K562 (cell line): ENCODE measurements at regions not wholly inside any gene's neighbourhood (a gene's known extent, or its start where the extent isn't known, plus 50 kb on each side); places are given as distances from the start of the nearest gene placed in this dataset.
A peak's percentile ranks its signal among the peaks of the same experiment; 100 is the strongest.

Experiments
- ATF1 ChIP-seq, 2 experiments: fragments of 450-650 bp in 1 of 2; IDR thresholded peaks; 2 replicates each; pipeline ENCODE4 v1.6.1; 2016; ENCODE audit warnings: missing compliant biosample characterization in 1 of 2, missing genetic modification characterization in 1 of 2
- BRD9 ChIP-seq: fragments of 450-650 bp; IDR thresholded peaks from 2 replicates; pipeline ENCODE4 v1.6.1; 2018; ENCODE audit warnings: low read depth; ENCODE audit not compliant: partially characterized antibody
- CBX3 ChIP-seq, 2 experiments: IDR thresholded peaks; 1 replicate in 1 of 2; 2 replicates in 1 of 2; pipeline ENCODE4 v1.6.1; 2012; ENCODE audit warnings: inconsistent platforms in 2 of 2, low read length in 2 of 2, borderline replicate concordance in 1 of 2, control low read depth in 1 of 2
- FOSL1 ChIP-seq: fragments of 200-800 bp; sonication (Bioruptor generic); conservative IDR thresholded peaks from 2 replicates; pipeline ENCODE4 v1.6.1; 2016; ENCODE audit warnings: missing genetic modification characterization, missing compliant biosample characterization
- JUND ChIP-seq, 2 experiments: IDR thresholded peaks; 2 replicates in 1 of 2; 3 replicates in 1 of 2; pipeline ENCODE4 v1.6.1; 2011; ENCODE audit warnings: borderline replicate concordance in 2 of 2, low read depth in 2 of 2, low read length in 2 of 2, improper control_type of control experiment in 1 of 2, missing biosample characterization in 1 of 2, missing genetic modification characterization in 1 of 2, missing genetic modification reagents in 1 of 2
- L3MBTL2 ChIP-seq: fragments of 450-650 bp; IDR thresholded peaks from 2 replicates; pipeline ENCODE4 v1.6.1; 2016; ENCODE audit warnings: mild to moderate bottlenecking, moderate library complexity
- MAFF ChIP-seq: IDR thresholded peaks from 2 replicates; pipeline ENCODE4 v1.6.1; 2012; ENCODE audit warnings: low read length, improper control_type of control experiment
- MEF2D ChIP-seq: conservative IDR thresholded peaks from 2 replicates; pipeline ENCODE4 v1.6.1; 2016; ENCODE audit warnings: low read depth, missing genetic modification characterization, missing compliant biosample characterization
- MYC ChIP-seq, 2 experiments: fragments of 250-450 bp in 1 of 2; sonication (Bioruptor Pico) in 1 of 2; IDR thresholded peaks; 2 replicates each; pipeline versions ENCODE4 v1.5.1 to v1.6.1; 2012 to 2021; ENCODE audit warnings: low read depth in 2 of 2, borderline replicate concordance in 1 of 2, improper control_type of control experiment in 1 of 2, low read length in 1 of 2, mild to moderate bottlenecking in 1 of 2, moderate library complexity in 1 of 2
- NFXL1 ChIP-seq: fragments of 450-650 bp; formaldehyde crosslinking; IDR thresholded peaks from 2 replicates; pipeline ENCODE4 v1.4.0; 2021; ENCODE audit warnings: mild to moderate bottlenecking
- NR1H2 ChIP-seq: sonication (generic); formaldehyde crosslinking; IDR thresholded peaks from 2 replicates; pipeline ENCODE4 v1.4.0; 2020; ENCODE audit warnings: mild to moderate bottlenecking, missing genetic modification reagents
- PHTF2 ChIP-seq: fragments of 250-450 bp; sonication (Bioruptor Pico); IDR thresholded peaks from 2 replicates; pipeline ENCODE4 v1.5.0; 2021; ENCODE audit warnings: mild to moderate bottlenecking
- RAD21 ChIP-seq, 2 experiments: fragments of 250-450 bp in 1 of 2; fragments of 450-650 bp in 1 of 2; sonication (Bioruptor Pico) in 1 of 2; formaldehyde crosslinking in 1 of 2; IDR thresholded peaks in 1 of 2; conservative IDR thresholded peaks in 1 of 2; 2 replicates each; pipeline versions ENCODE4 v1.4.0 to v1.8.0; 2020 to 2022; ENCODE audit warnings: mild to moderate bottlenecking in 2 of 2, moderate library complexity in 1 of 2
- RUNX1 ChIP-seq: sonication (generic); IDR thresholded peaks from 2 replicates; pipeline ENCODE4 v1.6.1; 2016; ENCODE audit warnings: antibody characterized with exemption, low read depth
- SMAD4 ChIP-seq: fragments of 250-450 bp; sonication (Bioruptor Pico); conservative IDR thresholded peaks from 2 replicates; pipeline ENCODE4 v1.8.0; 2021; ENCODE audit warnings: inconsistent platforms, mild to moderate bottlenecking, moderate library complexity
- SREBF2 ChIP-seq: sonication (generic); formaldehyde crosslinking; IDR thresholded peaks from 2 replicates; pipeline ENCODE4 v1.4.0; 2020; ENCODE audit warnings: mild to moderate bottlenecking, missing genetic modification reagents
- SRF ChIP-seq, 2 experiments: fragments of 250-450, 450-650 bp in 1 of 2; sonication (Bioruptor Pico) in 1 of 2; sonication (generic) in 1 of 2; formaldehyde crosslinking; IDR thresholded peaks; 2 replicates each; pipeline versions ENCODE4 v1.5.0 to v1.5.1; 2020 to 2022; ENCODE audit warnings: mild to moderate bottlenecking in 1 of 2, missing genetic modification reagents in 1 of 2
- TBL1XR1 ChIP-seq, 2 experiments: IDR thresholded peaks; 2 replicates each; pipeline ENCODE4 v1.6.1; 2012; ENCODE audit warnings: improper control_type of control experiment in 2 of 2, low read length in 2 of 2, mild to moderate bottlenecking in 1 of 2
- XRCC5 ChIP-seq: fragments of 200-400 bp; formaldehyde crosslinking; IDR thresholded peaks from 2 replicates; pipeline ENCODE4 v1.6.1; 2017; ENCODE audit warnings: low read depth, mild to moderate bottlenecking, low read length
- ZNF24 ChIP-seq: fragments of 450-650 bp; IDR thresholded peaks from 2 replicates; pipeline ENCODE4 v1.6.1; 2016
- ZNF445 ChIP-seq: fragments of 250-450 bp; sonication (Bioruptor Pico); IDR thresholded peaks from 2 replicates; pipeline ENCODE4 v1.4.0; 2020; ENCODE audit warnings: low read depth, mild to moderate bottlenecking, moderate library complexity
- ZNF75A ChIP-seq: fragments of 450-650 bp; formaldehyde crosslinking; IDR thresholded peaks from 2 replicates; pipeline ENCODE4 v1.4.0; 2020; ENCODE audit warnings: mild to moderate bottlenecking
- ZNF764 ChIP-seq: fragments of 250-450 bp; sonication (Bioruptor Pico); IDR thresholded peaks from 2 replicates; pipeline ENCODE4 v1.4.0; 2020; ENCODE audit warnings: low read depth, mild to moderate bottlenecking, moderate library complexity
- TF ChIP-seq, protein P1 (sequence below): fragments of 250-450 bp; sonication (Bioruptor Pico); IDR thresholded peaks from 2 replicates; pipeline ENCODE4 v1.5.0; 2020; ENCODE audit warnings: mild to moderate bottlenecking
- TF ChIP-seq, protein P2 (sequence below), 2 experiments: IDR thresholded peaks; 2 replicates each; pipeline ENCODE4 v1.6.1; 2011; ENCODE audit warnings: borderline replicate concordance in 1 of 2, control low read depth in 1 of 2, low read depth in 1 of 2, low read length in 1 of 2, mild to moderate bottlenecking in 1 of 2, mixed read lengths in 1 of 2, moderate library complexity in 1 of 2; ENCODE audit not compliant: insufficient read depth in 1 of 2, insufficient read length in 1 of 2, poor library complexity in 1 of 2, severe bottlenecking in 1 of 2; ENCODE audit errors: extremely low read depth in 1 of 2

DNA sequence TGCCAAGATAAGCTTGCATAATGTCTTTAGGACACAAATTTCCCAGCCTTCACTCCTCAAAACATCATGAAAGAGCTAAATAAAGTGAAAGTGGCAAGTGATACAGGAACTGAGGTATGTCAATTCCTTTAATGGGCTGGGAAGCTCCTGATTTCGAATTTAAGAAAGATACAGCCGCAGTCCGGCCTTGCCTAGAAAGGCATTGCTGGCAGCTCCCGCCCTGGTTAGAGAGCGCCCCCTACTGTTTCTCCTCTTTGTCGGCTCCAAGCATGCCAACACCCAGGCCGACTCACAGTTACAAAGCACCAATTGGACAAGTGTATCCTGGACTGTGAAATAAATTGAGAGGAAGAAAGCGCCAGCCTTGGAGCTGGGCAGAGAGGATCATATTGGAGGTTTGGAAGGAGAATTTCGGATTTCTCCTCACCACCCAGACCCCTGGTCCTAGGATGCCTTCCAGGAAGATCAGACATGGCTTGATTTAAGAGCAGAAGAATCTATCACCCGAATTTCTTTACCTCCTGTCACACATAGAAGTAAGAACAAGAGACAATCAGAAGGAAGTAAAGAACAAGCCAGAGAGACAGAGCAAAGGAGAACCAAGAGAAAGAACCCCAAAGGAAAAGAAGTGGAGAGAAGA, 84.0 kb downstream of the FAM76B start (continued):
- TF ChIP-seq RAD21 (CRISPR knock-in tag; conservative IDR thresholded peaks at IDR 0.05 in 1 of 2, IDR thresholded peaks at IDR 0.05 in 1 of 2) (peak; percentile 97 to 98), MYC (IDR thresholded peaks at IDR 0.05; ENCODE audit: low read depth, low read length) (peak; percentile 60), MYC (CRISPR knock-in tag; IDR thresholded peaks at IDR 0.05; ENCODE audit: borderline replicate concordance, low read depth) (no peak), NR1H2 (no peak), ZNF445 (no peak), ZNF764 (CRISPR knock-in tag) (no peak), MAFF (no peak), XRCC5 (peak; percentile 56; the same call in 1 of the 2 replicates), SRF (CRISPR knock-in tag; IDR thresholded peaks at IDR 0.05) (peak in 1 of 2 experiments; percentile 60; a peak in 1 of 4 replicates), BRD9 (peak; percentile 64), SMAD4 (peak; percentile 34; the same call in 1 of the 2 replicates), L3MBTL2 (peak; percentile 20; the same call in 1 of the 2 replicates), RUNX1 (no peak), CBX3 (IDR thresholded peaks at IDR 0.05; ENCODE audit: borderline replicate concordance in 1 of 2, low read length in 2 of 2) (peak in 1 of 2 experiments; percentile 70; a peak in 2 of 3 replicates), ZNF75A (CRISPR knock-in tag) (no peak), PHTF2 (CRISPR knock-in tag) (no peak), TBL1XR1 (IDR thresholded peaks at IDR 0.05; ENCODE audit: low read length in 2 of 2) (0 out of 4 replicates have a peak, but pooled peaks of 1 of the 2 experiments have one; percentile 37), SREBF2 (CRISPR knock-in tag) (no peak), NFXL1 (no peak), FOSL1 (tag) (peak; percentile 32; the same call in 1 of the 2 replicates), MEF2D (tag) (no peak), ATF1 (CRISPR knock-in tag; IDR thresholded peaks at IDR 0.05) (no peak), ATF1 (tag; IDR thresholded peaks at IDR 0.05) (0 out of 2 replicates have a peak, but pooled peaks have one; percentile 8), ZNF24 (peak; percentile 57; the same call in 1 of the 2 replicates), JUND (IDR thresholded peaks at IDR 0.05; ENCODE audit: borderline replicate concordance, low read depth, low read length) (peak; percentile 51), JUND (tag; IDR thresholded peaks at IDR 0.05; ENCODE audit: borderline replicate concordance, low read depth, low read length) (peak; percentile 38; the same call in 1 of the 3 replicates)
- TF ChIP-seq, protein P1, sequence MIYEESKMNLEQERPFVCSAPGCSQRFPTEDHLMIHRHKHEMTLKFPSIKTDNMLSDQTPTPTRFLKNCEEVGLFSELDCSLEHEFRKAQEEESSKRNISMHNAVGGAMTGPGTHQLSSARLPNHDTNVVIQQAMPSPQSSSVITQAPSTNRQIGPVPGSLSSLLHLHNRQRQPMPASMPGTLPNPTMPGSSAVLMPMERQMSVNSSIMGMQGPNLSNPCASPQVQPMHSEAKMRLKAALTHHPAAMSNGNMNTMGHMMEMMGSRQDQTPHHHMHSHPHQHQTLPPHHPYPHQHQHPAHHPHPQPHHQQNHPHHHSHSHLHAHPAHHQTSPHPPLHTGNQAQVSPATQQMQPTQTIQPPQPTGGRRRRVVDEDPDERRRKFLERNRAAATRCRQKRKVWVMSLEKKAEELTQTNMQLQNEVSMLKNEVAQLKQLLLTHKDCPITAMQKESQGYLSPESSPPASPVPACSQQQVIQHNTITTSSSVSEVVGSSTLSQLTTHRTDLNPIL (CRISPR knock-in tag): no peak
- TF ChIP-seq, protein P2, sequence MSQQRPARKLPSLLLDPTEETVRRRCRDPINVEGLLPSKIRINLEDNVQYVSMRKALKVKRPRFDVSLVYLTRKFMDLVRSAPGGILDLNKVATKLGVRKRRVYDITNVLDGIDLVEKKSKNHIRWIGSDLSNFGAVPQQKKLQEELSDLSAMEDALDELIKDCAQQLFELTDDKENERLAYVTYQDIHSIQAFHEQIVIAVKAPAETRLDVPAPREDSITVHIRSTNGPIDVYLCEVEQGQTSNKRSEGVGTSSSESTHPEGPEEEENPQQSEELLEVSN (IDR thresholded peaks at IDR 0.05; ENCODE audit: borderline replicate concordance in 1 of 2, extremely low read depth in 1 of 2, insufficient read depth in 1 of 2, insufficient read length in 1 of 2, low read depth in 1 of 2, low read length in 1 of 2, poor library complexity in 1 of 2, severe bottlenecking in 1 of 2): peak in 1 of 2 experiments; percentile 39
